GM21515 (cell line): ENCODE measurements at regions not wholly inside any gene's neighbourhood (a gene's known extent, or its start where the extent isn't known, plus 50 kb on each side); places are given as distances from the start of the nearest gene placed in this dataset.
"Not testable (repeated sequence)": the region's sequence is repeated elsewhere in the genome, so short reads cannot be mapped to it uniquely, and the experiment has no call there.

Experiments
- ATAC-seq: cut with Tn5 transposase; IDR thresholded peaks from one replicate; pipeline ENCODE4 v1.9.1; 2021; ENCODE audit not compliant: unreplicated experiment

DNA sequence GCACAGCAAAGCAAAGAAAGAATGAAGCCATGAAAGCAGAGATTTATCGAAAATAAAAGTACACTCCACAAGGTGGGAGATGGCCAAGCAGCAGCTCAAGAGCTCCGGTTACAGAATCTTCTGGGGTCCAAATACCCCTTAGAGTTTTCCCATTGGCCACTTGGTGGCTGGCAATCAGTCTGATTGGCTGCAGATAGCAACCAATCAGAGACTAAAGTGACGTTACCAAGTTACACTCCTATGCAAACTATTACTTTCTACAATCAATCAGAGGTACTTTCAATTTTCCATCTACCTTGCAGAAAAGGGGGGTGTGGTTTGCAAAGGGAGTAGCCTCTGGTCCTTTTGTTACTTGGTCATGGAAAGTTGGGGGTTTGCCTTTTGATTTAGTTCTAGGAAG is 58.0 kb upstream of the AUTS2 start:
- ATAC-seq = no peak

DNA sequence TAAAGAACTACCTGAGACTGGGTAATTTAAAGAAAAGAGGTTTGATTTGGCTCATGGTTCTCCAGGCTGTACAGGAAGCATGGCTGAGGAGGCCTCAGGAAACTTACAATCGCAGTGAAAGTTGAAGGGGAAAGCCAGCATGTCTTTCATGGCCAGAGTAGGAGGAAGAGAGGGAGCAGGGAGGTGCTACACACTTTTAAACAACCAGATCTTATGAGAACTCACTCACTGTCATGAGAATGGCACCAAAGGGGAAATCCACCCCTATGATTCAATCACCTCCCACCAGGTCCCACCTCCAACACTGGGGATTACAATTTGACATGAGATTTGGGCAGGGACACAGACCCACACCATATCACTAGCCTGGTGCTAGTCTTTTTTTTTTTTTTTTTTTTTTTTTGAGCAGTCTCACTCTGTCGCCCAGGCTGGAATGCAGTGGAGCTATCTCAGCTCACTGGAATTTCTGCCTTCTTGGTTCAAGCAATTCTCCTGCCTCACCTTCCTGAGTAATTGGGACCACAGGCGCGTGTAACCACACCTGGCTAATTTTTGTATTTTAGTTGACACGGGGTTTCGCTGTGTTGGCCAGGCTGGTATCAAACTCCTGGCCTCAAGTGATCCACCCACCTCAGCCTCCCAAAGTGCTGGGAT is 56.4 kb upstream of the AUTS2 start:
- not testable (repeated sequence) for ATAC-seq

DNA sequence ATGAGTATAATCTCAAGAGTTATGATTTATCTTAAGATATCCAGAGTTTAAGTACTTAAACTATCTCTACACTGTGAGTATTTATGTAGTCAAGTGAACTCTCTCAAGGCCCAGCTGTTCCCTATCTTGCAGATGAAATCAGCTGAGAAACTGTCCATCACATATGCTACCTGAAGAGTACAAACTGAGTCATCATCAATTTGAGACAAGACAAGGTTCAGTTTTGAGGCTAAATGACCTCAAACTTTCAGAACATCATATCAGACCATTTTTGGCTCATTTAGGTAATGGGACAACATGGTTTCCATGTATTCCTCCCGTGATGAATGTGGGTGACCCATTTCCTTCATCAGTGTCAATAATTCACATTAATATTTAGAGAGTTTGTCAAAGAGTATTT is 53.1 kb upstream of the AUTS2 start:
- ATAC-seq = no peak
